HK-2 (cell line): ENCODE measurements at regions not wholly inside any gene's neighbourhood (a gene's known extent, or its start where the extent isn't known, plus 50 kb on each side); places are given as distances from the start of the nearest gene placed in this dataset.
"Not testable (repeated sequence)": the region's sequence is repeated elsewhere in the genome, so short reads cannot be mapped to it uniquely, and the experiment has no call there.

Experiments used
- DNase-seq: peaks from one replicate; pipeline ENCODE4 v3.0.0-alpha.2; 2018; ENCODE audit not compliant: unreplicated experiment

- DNase-seq = no peak
These were observed 79.5 kb downstream of the FAM161A start for GRCh38 chr2:61774351-61774750.

GRCh38 chr2:61771904-61772845 lies 81.7 kb downstream of the FAM161A start:
- DNase-seq = no peak

- no peak for DNase-seq
These were observed 83.1 kb downstream of the FAM161A start for GRCh38 chr2:61770746-61771145.

GRCh38 chr2:61770298-61770697 lies 83.6 kb downstream of the FAM161A start:
- DNase-seq = no peak

GRCh38 chr2:61769093-61769675 lies 84.7 kb downstream of the FAM161A start:
- no peak for DNase-seq

- DNase-seq = peak; percentile 98
These were observed 89.6 kb downstream of the FAM161A start for GRCh38 chr2:61764035-61764800.

GRCh38 chr2:61763605-61764034 lies 90.2 kb downstream of the FAM161A start:
- DNase-seq = peak; percentile 83

GRCh38 chr2:61762292-61762691 lies 91.6 kb downstream of the FAM161A start:
- DNase-seq = no peak

- DNase-seq = no peak
These were observed 94.1 kb downstream of the FAM161A start for GRCh38 chr2:61759718-61760117.

GRCh38 chr2:61759005-61759404 lies 94.9 kb downstream of the FAM161A start:
- no peak for DNase-seq

GRCh38 chr2:61758159-61758558 lies 95.7 kb downstream of the FAM161A start:
- no peak for DNase-seq

GRCh38 chr2:61753512-61753911 lies 100.3 kb downstream of the FAM161A start:
- DNase-seq = no peak

- DNase-seq = peak; percentile 3
These were observed 103.2 kb downstream of the FAM161A start for GRCh38 chr2:61750624-61751023.

GRCh38 chr2:61742955-61743354 lies 110.9 kb downstream of the FAM161A start:
- no peak for DNase-seq

- DNase-seq = no peak
These were observed 116.0 kb downstream of the FAM161A start for GRCh38 chr2:61737841-61738240.

GRCh38 chr2:61736953-61737352 lies 116.9 kb downstream of the FAM161A start:
- no peak for DNase-seq

- no peak for DNase-seq
These were observed 120.3 kb downstream of the FAM161A start for GRCh38 chr2:61733563-61733962.

GRCh38 chr2:61732787-61733186 lies 121.1 kb downstream of the FAM161A start:
- DNase-seq = no peak

- no peak for DNase-seq
These were observed 126.1 kb downstream of the FAM161A start for GRCh38 chr2:61727746-61728145.

- DNase-seq = no peak
These were observed 127.2 kb downstream of the FAM161A start for GRCh38 chr2:61726456-61727209.

- not testable (repeated sequence) for DNase-seq
These were observed 130.5 kb downstream of the FAM161A start for GRCh38 chr2:61723364-61723763.

GRCh38 chr2:61722800-61723199 lies 131.1 kb downstream of the FAM161A start:
- DNase-seq = no peak
